Right lung (tissue), 2 donors: ENCODE measurements at regions not wholly inside any gene's neighbourhood (a gene's known extent, or its start where the extent isn't known, plus 50 kb on each side); places are given as distances from the start of the nearest gene placed in this dataset.
A peak's percentile ranks its signal among the peaks of the same experiment; 100 is the strongest.

Source experiments
- DNase-seq, 2 donors: peaks; one replicate each; pipeline ENCODE4 v3.0.0-alpha.2; 2013

DNA sequence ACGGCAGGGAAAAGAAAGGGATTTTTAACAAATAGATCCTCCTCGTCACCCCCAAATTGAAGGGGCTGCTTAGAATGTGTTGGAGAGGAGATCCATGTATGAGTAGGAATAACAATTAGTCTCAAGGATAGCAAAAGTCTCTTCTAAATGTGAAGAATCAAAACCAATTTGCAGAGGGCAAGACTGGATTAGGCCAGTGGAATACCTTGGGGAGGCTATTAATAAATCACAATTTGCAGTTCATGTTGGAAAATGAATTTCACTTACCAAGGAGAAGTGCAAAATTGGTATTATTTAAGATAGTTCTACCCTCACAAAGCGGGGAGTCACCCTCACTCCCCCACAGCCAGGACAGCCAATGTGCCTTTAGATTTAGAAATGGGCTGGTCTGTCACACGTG lies 299.8 kb upstream of the SLC30A5 start:
- DNase-seq, result no peak

DNA sequence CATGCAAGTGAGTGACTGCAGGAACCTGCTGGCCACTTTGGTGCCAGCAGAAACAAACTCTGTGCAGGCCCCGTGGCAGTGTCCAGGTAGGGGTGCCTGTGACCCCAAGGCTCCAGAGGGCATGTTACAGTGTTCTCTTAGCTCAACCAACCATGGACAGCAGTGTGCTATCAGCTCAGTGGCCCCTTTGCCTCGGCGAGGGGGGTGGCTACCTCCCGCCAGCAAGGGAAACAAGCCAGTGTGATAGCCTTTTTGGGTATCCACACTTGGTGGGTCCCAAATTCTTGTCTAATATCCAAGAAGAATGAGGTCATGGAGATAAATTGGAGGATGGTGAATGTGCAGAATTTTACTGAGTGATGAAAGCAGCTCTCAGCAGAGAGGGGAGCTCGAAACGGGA lies 298.6 kb upstream of the SLC30A5 start:
- DNase-seq, result no peak

DNA sequence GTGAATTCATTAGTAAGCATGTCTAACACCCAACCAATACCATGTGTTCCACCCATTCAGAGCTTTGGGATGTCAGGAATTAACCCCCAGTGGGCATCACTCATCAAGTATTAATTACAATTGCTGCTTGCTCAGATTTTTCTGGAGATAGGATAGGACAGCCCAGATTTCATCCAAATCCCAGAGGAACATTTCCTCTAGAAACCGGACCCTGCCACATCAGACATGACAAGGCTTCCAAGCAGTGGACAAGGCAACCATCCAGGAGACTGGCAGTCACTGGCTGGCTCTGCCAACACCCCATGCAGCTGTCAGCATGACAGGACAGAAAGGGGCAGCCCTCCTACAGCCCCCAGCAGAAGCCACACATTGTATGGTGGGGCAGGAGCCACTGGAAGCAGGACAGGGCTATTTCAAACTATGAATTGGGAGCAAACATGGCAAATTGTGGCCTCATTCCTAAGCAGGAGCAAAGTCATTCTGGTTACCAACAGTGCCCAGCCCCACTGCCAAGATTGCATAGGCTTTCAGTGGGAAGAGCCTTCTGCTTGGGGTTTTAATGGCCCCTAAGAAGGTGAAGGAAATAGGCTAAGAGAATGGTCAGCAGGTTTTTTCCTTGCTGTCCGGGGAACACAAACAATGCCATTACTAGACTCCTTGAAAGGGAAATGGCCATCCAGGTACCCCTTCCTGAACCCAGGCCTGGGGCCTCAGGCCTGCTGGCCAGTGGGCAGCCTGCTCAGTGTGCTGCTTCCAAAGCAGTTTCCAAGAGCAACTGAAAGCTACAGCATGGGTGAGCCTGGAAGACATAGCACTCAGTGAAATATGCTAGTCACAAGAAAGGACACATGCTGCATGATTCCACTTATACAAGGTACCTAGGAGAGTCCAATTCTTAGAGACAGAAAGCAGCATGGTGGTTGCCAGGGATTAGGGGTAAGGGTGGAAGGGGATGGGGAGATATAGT lies 294.7 kb upstream of the SLC30A5 start:
- DNase-seq, result no peak

DNA sequence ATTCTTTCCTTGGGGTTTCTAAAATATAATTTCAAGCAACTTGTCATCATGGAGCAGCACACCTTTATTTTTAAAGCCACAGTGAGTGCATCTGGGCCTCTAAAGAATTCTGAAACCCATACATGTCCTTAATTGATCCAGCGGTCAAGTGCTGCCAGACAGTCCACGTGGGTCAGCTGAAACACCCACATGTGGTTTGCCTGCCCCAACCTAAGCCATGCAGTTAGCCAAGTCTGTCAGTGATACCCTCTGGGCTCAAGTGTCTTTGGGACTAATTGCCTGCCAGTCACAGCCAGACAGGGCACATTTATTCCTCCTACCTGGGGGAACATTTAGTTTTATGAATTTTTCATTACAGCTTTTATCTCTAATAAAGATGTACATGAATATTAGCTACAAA lies 291.4 kb upstream of the SLC30A5 start:
- no peak for DNase-seq

DNA sequence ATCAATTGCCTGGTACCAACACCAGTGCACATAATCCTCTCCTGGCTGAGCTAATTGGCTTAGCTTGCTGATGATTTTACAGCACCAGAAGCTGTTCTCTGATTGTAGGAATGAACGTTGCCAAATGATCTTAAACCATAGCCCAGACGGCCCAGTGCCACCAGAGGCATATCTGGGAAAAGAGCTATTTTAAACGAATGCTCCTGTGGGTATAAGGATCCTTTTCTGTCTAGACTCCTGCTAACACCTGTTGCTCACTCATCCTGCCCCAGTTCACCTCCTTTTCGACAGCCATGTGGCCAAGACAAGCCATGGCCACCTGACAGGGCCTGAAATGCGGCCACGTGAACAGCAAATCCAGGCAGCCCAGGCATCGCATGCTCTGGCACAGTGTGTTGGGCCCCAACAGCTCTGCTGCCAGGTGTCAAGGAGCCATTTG lies 289.9 kb upstream of the SLC30A5 start:
- DNase-seq, result no peak

DNA sequence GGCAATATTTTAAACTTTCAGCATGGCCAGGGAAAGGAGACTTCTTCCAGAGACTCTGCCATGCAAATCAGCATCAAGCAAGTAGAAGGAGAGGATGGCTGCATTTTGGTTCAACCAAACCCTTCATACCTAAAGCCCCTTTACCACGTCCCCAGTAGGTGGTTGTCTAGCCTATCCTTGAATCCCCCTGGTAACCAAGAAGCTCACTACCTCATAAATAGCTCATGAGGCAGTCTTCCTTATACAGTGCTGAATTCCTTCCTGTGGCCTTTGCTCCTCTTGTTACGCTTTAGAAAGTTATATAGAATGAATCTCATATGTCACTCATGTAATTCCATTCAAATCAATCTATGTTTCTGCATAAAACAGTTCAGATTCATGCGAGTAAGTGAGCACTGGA lies 289.5 kb upstream of the SLC30A5 start:
- no peak for DNase-seq

DNA sequence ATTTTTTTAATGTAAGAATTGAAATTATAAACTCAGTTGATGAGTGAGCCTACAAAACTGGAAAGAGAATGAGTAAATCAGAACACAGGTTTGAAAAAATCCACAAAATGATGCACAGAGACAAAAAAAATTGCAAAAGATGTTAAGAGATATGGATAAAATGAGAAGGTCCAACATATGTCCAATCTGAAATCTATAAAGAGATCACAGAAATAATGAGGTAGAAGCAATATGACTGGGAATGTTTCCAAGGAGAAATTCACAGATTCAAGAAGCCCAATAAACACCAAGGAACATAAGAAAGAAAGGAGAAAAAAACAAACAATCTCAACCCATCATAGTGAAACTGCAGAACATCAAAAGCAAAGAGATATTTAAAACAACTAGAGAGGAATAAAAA lies 288.4 kb upstream of the SLC30A5 start:
- DNase-seq, result no peak

DNA sequence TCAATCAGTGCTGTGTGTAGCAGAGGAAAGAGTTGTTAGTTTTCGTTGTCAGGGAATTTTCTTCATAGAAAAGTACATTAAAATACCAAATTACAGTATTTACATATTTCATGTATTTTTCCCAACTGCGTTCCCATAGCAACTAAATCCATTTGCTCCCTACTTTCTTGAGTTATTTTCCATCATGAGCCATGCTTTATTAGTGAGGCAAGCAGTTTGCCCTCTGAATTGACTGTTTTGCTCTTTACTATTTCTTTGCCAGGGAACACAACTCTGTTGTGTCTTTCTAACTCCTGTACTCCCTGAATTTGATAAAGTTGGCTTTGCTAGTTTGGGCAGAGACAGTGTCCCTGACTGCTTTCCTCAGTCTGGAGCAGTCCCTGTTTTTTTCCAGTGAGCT lies 276.2 kb upstream of the SLC30A5 start:
- DNase-seq, result peak in 1 of 2 donors; percentile 39

DNA sequence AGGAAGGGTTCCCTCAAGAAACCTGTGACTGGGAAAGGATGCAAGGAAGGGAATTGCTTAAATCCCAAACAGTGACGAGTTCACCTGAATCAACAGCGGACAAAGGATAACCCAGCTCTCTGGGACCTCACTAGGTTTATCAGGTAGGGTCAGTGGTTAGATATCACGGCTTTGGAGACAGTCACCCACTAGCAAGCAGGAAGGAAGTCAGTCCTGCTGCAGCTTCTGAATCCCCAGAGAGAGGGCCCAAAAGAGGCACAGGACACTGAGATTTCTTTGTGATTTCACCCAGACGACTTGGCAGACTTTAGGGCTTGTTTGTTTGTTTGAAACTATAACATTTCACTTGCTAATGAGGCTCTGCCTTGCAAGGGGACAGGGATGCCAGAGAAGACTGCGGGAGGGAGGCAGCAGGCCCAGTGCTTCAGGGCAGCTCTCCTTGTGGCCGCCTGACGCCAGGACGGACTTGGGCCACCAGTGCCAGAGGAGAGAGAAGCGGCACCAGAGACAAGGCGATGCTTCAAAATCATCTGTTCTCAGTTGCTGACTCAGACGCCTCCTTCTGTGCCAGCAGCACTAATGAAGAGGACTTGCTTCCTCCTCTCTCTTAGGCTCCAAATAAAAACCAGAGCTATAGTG lies 275.6 kb upstream of the SLC30A5 start:
- peak in 1 of 2 donors; percentile 23 for DNase-seq

DNA sequence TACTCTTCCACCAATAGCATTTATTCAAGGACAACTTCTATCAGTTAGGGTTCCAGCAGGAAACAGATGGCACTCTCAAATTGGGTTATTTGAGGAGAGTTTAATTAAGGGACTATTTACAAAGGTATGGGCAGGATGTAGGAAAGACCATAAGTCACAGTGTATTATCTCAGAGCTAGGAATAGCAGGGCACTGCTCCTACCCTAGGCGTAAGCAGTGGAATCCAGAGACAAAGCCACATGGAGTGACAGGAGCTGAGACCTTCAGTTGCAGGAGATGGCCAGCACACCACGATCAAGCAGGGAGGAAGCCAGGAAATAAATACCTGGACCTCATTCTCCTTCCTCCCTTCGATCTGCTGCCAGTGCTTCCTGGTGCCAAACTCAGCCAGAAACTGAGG lies 274.9 kb upstream of the SLC30A5 start:
- DNase-seq, result no peak

DNA sequence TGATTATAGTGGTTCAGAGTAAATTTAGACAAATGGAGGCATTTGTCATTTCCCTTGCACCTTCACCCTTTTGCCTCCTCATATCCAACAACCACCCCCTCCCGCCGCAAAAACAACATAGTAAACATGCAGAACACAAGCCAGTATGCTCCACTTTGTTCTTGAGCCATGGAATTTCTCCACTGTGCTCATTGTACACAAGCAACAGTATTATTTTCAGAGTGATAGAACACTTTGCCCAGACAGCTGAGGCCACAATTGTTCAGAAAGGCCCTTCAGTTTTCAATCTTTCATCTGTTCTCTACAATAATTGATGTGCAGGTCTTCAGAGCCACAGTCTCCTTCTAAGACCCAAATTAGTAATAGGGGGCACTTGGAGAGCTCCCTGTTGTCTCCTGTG lies 272.8 kb upstream of the SLC30A5 start:
- no peak for DNase-seq

DNA sequence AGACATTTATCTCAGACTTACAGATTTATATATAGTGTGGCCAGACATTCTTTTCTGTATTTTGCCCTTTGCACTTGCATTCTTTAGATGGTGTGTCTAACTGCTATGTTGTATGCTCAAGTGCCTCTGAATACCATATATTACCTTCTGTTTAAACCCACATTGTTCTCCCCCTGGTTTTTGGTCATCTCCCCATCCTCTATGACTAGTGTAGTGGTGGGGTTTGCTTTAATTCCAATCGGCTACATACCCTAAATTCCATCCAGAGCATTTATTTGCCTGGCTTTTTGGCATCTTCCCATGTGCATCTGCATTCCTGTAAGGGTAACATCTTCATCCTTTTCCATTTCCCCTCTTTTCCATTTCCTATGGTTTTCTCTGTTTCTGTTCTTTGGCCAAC lies 271.0 kb upstream of the SLC30A5 start:
- DNase-seq, result no peak

DNA sequence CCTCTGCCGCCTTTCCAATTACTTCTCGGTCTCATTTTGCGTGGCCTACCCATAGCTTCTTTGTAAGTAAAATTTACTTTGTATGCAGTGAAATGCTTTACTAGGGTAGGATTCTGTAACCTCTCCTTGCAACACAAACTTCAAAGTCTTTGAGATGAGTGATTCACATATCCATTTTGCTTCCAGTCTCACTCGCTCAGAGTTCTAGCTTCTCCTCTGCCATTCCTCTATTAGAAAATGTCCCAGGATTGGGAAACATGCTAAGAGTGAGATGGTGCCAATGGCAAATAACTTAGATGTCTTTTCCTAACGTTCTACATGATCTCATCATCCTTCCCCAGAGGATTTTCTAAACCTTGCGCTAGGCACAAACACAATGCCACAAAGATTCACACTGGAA lies 270.5 kb upstream of the SLC30A5 start:
- no peak for DNase-seq

DNA sequence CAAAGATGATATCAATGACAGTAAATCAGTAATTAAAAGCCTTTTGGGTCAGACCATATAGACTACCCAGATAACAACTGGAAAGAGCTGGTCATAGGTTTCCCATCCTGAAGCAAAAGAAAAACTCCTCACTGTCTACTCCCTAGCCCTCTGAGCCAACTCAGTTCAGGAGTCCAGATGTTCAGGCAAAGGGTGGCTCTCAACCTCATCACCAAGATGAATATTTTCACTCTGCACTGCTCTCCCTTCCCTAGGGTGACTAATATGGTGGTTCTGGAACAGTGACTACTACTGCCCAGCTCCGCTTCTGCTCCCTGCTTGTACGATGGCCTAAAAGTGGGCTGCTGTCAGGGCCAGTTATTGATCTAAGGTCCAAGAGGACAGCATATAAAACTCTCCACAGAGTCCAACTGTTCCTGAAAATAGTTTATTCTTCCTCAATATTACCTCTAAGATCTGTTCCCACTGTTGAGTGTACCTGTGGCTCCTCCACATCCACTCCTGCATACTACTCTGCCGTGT lies 263.4 kb upstream of the SLC30A5 start:
- no peak for DNase-seq

DNA sequence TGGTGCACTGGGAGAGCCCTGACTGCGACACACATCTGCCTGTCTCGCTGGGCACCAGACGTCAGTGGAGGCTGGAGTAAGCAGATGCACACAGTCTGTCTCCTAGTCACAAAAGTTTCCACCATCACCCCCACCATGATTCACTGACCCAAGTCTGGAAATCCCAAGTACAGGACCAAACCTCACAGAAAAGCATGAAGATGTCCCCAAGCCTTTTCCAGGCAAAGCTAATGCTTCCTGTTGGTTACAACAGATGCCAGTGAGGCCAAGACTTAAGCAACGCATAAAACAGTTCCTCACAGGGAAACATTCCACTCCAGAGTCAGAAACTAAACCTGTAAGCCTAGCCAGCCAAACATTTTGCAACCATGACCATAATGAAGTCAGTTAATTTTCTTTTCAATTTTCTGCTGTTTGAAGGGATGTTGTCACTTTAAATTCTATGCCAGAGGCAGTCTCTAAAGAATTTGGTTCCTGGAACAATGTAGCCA lies 259.3 kb upstream of the SLC30A5 start:
- no peak for DNase-seq

DNA sequence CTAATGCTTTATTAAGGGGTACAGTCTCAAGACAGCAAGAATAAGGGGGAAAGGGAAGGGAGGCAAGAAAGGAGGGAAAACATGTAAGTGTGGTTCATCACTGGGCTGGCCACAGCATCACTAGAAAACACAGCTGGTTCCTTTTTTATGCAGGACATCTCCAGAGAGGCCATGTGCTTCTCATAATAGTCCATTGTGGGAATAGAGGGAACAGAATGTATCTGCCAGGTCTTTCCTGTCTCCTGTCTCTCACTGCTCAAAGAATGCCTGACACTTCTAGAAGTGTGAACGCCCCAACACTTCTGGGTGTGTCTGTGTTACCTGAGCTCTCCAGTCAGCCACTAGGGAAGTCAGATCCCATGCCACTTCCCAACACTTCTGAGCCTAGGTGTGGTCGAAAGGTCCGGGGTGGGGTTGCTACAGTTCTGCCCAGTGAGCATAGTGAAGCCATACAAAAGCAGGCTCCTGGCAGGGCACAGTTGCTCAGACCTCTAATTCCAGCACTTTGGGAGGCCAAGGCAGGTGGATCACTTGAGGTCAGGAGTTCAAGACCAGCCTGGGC lies 255.6 kb upstream of the SLC30A5 start:
- no peak for DNase-seq

DNA sequence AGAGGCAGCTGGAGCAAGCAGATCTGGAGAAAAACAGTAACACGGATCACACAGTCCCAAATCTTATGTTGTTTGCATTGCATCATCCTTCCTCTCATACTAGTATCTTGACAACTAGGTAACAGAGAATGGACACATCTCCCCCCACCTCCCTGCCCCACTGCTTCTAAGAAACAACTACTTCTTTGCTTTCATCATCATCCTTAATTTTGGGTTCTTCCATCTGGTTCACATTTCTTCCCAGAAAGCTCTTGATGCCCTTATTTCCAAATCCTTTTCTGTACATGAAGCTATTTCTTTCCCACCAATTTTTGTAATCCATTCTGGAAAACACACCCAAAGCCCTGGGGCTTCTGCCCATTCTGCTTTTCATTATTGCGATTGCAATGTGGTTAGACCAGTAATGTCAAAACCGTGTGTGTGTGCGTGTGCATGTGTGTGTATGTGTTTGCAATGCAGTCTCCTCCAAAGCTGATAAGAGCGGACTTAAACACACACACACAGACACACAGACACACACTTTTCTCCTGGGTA lies 254.7 kb upstream of the SLC30A5 start:
- peak in 1 of 2 donors; percentile 22 for DNase-seq

DNA sequence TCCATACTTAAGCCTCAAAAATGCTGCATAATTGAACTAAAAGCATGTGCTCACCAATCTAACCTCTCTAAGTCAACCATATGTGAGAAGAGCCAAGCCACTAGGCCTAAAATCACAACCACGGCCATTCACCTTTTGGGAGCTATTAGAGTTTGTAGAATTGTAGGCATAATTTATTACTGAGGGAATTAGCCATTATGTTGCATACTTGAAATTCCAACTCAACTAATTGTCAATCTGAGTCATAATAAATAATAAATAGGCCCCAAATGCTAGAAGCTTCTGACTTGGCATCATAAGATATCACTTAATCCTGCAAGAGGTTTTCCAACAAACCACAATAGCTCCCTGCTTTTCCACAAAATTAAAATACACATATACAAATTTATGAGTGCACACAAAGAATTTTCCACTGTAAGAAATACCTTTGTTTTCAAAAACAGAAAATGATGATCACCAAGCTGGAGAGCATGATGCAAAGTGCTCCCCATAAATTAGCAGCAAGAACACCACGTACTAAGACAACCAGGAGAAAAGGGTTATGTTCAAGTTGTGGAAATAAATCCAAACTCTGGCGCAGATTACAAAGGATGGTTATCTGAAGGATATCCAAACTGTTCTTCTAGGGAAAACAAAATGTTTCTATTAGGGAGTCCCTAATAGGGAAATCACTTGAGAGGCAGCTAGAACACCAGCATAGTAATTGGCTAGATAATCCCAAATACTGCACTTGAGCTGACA lies 250.0 kb upstream of the SLC30A5 start:
- no peak for DNase-seq

DNA sequence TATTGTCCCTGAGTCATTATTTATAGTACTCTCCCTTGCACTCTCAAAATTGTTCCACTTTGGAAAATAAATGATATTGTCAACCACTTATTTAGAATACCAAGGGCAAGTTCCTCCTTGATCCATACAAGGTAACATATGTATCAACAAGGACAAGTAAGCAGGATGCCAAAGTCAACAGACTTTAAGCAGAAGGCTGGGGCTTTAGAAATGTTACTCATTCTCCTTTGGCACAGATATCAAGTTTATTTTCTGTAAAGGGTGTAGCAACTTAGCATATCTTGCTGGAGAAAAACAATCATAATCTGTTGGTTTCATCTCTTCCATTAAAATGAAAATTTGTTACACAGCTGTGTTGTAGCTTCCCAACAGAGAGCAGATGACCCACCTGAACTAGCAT lies 248.7 kb upstream of the SLC30A5 start:
- no peak for DNase-seq

DNA sequence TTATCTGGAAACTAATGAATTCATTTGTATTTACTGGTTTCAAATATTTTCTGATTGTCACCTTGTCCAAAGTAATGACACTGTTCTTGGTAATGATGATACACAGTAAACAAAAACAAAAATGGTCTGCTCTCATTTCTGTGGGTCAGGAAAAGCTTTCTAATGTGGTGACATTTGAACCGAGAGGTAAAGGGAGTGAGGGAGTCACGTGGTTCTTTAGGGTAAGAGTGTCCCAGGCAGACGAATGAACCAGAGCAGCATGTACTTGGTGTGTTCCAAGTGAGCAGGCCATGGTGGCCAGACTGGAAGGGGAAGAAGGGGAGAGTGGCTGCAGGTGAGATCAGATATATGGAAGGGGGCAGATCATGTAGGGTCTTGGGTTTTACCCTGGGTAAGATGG lies 247.0 kb upstream of the SLC30A5 start:
- DNase-seq, result no peak

DNA sequence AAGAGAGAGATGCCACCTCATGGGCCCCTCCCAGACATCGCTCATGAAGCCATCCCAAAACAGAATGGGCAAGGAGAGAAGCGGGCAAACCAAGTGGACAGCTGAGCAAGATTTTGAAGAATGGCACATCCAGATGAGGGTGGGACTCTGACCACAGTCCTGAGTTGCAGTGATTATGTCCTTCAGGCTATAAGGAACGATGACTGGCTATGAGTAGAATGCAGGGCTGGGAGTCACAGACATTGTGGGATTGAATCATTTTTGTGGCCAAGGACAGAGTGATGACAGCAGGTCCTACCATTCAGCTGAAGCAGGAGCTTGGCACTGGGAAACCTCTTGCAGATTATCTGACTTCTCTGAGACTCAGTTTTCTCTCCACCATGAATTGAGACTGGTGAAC lies 245.7 kb upstream of the SLC30A5 start:
- DNase-seq, result no peak

DNA sequence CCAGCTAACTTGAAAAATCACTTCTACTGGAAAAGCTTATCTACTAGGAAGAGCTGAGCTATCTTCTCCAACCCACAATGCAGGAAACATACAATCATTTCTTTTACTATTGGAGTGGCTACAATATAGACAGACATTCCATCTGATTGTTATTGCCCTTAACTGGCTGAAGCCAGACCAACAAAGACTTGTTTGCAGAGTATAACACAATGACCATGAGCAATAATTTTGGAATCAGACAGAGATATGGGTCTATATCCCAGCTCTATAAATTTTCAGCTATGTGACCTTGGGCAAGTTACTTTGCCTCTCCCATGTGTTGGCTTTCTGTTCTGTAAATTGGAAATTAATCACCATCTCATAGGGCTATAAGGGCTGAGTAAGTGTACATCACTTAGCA lies 244.7 kb upstream of the SLC30A5 start:
- DNase-seq, result no peak
